ENCODE measurements at regions not wholly inside any gene's neighbourhood (a gene's known extent, or its start where the extent isn't known, plus 50 kb on each side); places are given as distances from the start of the nearest gene placed in this dataset.

GRCh38 chr4:81790477-81790876 is 318.8 kb upstream of the RASGEF1B start:
- Histone ChIP-seq H3K9me3 (ENCODE audit: control insufficient read depth, low read length) (no peaks in the 10 kb centered on the region), H3K9ac (ENCODE audit: extremely low read depth, low read length, poor library complexity, severe bottlenecking) (no peak overlapping the region), H3K27me3 (ENCODE audit: control insufficient read depth, insufficient read depth, low read length, poor library complexity, severe bottlenecking) (no peaks in the 10 kb centered on the region), H3K4me3 (ENCODE audit: low read length) (no peak overlapping the region), H3K27ac (ENCODE audit: low read depth, low read length) (no peak overlapping the region), H3K36me3 (ENCODE audit: control insufficient read depth, insufficient read depth, low read length) (no peaks in the 10 kb centered on the region), H3K4me1 (ENCODE audit: control insufficient read depth, insufficient read depth, low read length) (no peaks in the 10 kb centered on the region)
- Mint-ChIP-seq H3K36me3 (ENCODE audit: low read depth) (no peaks in the 10 kb centered on the region), H3K27ac (no peak overlapping the region), H3K4me3 (no peak overlapping the region), H3K4me1 (peaks cover 12% of the 10 kb centered on the region), H3K27me3 (ENCODE audit: insufficient read depth) (no peaks in the 10 kb centered on the region), H3K9me3 (no peaks in the 10 kb centered on the region)
- DNase-seq = no peak
- 100% methylated on average over 1 of the region's 2 CpGs; no CpG with 5 or more reads in 1 of the 2 experiments for WGBS, 2 experiments (ENCODE audit: insufficient coverage in 1 of 2, insufficient read length in 1 of 2)
- TF ChIP-seq, protein P1, sequence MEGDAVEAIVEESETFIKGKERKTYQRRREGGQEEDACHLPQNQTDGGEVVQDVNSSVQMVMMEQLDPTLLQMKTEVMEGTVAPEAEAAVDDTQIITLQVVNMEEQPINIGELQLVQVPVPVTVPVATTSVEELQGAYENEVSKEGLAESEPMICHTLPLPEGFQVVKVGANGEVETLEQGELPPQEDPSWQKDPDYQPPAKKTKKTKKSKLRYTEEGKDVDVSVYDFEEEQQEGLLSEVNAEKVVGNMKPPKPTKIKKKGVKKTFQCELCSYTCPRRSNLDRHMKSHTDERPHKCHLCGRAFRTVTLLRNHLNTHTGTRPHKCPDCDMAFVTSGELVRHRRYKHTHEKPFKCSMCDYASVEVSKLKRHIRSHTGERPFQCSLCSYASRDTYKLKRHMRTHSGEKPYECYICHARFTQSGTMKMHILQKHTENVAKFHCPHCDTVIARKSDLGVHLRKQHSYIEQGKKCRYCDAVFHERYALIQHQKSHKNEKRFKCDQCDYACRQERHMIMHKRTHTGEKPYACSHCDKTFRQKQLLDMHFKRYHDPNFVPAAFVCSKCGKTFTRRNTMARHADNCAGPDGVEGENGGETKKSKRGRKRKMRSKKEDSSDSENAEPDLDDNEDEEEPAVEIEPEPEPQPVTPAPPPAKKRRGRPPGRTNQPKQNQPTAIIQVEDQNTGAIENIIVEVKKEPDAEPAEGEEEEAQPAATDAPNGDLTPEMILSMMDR (conservative IDR thresholded peaks at IDR 0.05) = no peak

DNA sequence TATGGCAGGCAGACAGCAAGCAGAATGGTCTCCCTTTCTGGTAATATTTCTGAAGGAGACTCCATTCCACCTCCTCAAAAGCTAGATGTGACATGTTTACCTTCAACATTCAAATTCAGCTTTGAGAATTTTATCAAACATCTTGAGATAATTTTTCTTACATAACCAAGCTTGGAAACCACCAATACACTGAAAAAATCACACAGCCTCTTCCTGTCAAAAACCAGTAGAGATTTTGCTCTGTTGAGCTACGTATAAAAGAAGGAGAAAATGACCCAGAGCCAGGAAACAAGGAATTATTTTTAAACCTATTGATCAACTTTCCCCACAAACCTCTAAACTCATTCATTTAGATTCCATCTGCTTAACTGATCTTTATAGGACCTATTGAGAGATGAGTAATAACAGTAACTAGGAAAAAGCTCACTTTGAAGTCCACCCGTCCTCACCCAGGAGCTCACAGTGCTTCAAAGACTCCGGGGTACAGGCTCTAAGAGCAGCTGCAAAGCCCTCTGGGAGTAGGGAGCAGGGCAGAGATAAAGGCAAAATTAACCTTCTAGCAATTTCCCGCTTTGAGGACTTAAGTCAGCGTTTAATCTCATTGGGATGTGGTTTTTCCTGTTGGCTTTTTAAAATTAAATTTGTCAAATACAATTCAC is 318.2 kb upstream of the RASGEF1B start:
- no peaks in the 10 kb centered on the region for H3K27me3 ChIP-seq (ENCODE audit: control insufficient read depth, insufficient read depth, low read length, poor library complexity, severe bottlenecking)
- no peaks in the 10 kb centered on the region for H3K36me3 ChIP-seq (ENCODE audit: control insufficient read depth, insufficient read depth, low read length)
- H3K27ac ChIP-seq (ENCODE audit: low read depth, low read length) = no peak overlapping the region
- Mint-ChIP-seq H3K36me3 (ENCODE audit: low read depth) (no peaks in the 10 kb centered on the region), H3K27me3 (ENCODE audit: insufficient read depth) (no peaks in the 10 kb centered on the region), H3K27ac (no peak overlapping the region), H3K9me3 (no peaks in the 10 kb centered on the region), H3K4me3 (no peak overlapping the region), H3K4me1 (peaks cover 12% of the 10 kb centered on the region)
- TF ChIP-seq, protein P1 (conservative IDR thresholded peaks at IDR 0.05) = no peak
- H3K4me3 ChIP-seq (ENCODE audit: low read length) = no peak overlapping the region
- H3K9ac ChIP-seq (ENCODE audit: extremely low read depth, low read length, poor library complexity, severe bottlenecking) = no peak overlapping the region
- H3K9me3 ChIP-seq (ENCODE audit: control insufficient read depth, low read length) = no peaks in the 10 kb centered on the region
- WGBS, 2 experiments (ENCODE audit: insufficient coverage in 1 of 2, insufficient read length in 1 of 2) = 93 to 100% methylated on average over 1 to 5 of the region's 5 CpGs
- H3K4me1 ChIP-seq (ENCODE audit: control insufficient read depth, insufficient read depth, low read length) = no peaks in the 10 kb centered on the region
- DNase-seq = no peak

DNA sequence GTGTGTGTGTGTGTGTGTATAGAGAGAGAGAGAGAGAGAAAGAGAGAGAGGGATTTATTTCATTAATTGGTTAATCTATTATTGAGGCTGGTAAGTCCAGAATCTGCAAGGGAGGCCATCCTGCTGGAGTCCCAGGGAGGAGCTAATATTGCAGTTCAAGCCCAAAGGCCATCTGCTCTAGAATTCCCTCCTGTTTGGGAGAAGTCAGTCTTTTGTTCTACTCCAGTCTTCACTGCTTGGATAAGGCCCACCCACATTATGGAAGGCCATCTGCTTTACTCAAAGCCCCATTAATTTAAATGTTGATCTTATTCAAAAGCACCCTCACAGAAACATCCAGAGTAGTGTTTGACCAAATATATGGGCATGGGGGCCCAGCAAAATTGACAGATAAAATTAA is 317.5 kb upstream of the RASGEF1B start:
- no peak overlapping the region for H3K4me3 Mint-ChIP-seq

More for the DNA sequence above, 317.5 kb upstream of the RASGEF1B start:
- Histone ChIP-seq H3K4me1 (ENCODE audit: control insufficient read depth, insufficient read depth, low read length) (no peaks in the 10 kb centered on the region), H3K27me3 (ENCODE audit: control insufficient read depth, insufficient read depth, low read length, poor library complexity, severe bottlenecking) (no peaks in the 10 kb centered on the region), H3K27ac (ENCODE audit: low read depth, low read length) (no peak overlapping the region), H3K9me3 (ENCODE audit: control insufficient read depth, low read length) (no peaks in the 10 kb centered on the region), H3K36me3 (ENCODE audit: control insufficient read depth, insufficient read depth, low read length) (no peaks in the 10 kb centered on the region), H3K9ac (ENCODE audit: extremely low read depth, low read length, poor library complexity, severe bottlenecking) (no peak overlapping the region), H3K4me3 (ENCODE audit: low read length) (no peak overlapping the region)
- H3K4me1 Mint-ChIP-seq = peaks cover 12% of the 10 kb centered on the region
- DNase-seq = no peak
- H3K36me3 Mint-ChIP-seq (ENCODE audit: low read depth) = no peaks in the 10 kb centered on the region
- H3K27ac Mint-ChIP-seq = no peak overlapping the region
- no peaks in the 10 kb centered on the region for H3K9me3 Mint-ChIP-seq
- TF ChIP-seq, protein P1 (conservative IDR thresholded peaks at IDR 0.05) = no peak
- H3K27me3 Mint-ChIP-seq (ENCODE audit: insufficient read depth) = no peaks in the 10 kb centered on the region
